SK-N-SH (cell line): ENCODE measurements at regions not wholly inside any gene's neighbourhood (a gene's known extent, or its start where the extent isn't known, plus 50 kb on each side); places are given as distances from the start of the nearest gene placed in this dataset.

Source experiments
- CTCF ChIA-PET: fragments of 300-600, 350-600 bp; formaldehyde crosslinking; extraction: SDS; loops from one replicate; lab custom pipeline; 2021; lab: Yijun Ruan, JAX
- POLR2A ChIA-PET: fragments of 350-600 bp; sonication (Branson Sonifier 250); formaldehyde crosslinking; extraction: SDS; loops from one replicate; lab custom pipeline; 2020; ENCODE audit warnings: antibody characterized with exemption, inconsistent platforms; lab: Yijun Ruan, JAX
- DNase-seq: peaks from one replicate; pipeline ENCODE4 v3.0.0; 2012
- H2AFZ ChIP-seq: fragments of 200-600 bp; sonication (generic); 2 replicates; pipeline ENCODE4 v1.8.1; 2016; ENCODE audit warnings: antibody characterized with exemption, mild to moderate bottlenecking, low read depth
- H3F3A ChIP-seq: fragments of 200-600 bp; sonication (generic); replicated peaks from 2 replicates; pipeline ENCODE3; 2016; ENCODE audit warnings: antibody characterized with exemption, mild to moderate bottlenecking; ENCODE audit not compliant: insufficient read depth
- H3K27ac ChIP-seq, 2 experiments: fragments of 200-500 bp in 1 of 2; fragments of 200-600 bp in 1 of 2; sonication (Bioruptor generic) in 1 of 2; sonication (generic), shearing (Covaris generic) in 1 of 2; 2 replicates each; pipeline versions ENCODE4 v1.5.1 to v1.6.1; 2014 to 2016; ENCODE audit warnings: low read depth in 2 of 2, inconsistent platforms in 1 of 2, low read length in 1 of 2, mild to moderate bottlenecking in 1 of 2, mixed read lengths in 1 of 2
- H3K27me3 ChIP-seq: fragments of 200-600 bp; sonication (generic), shearing (Covaris generic); 2 replicates; pipeline ENCODE4 v1.6.1; 2016; ENCODE audit warnings: mixed run types; ENCODE audit not compliant: insufficient read depth
- H3K36me3 ChIP-seq, 2 experiments: fragments of 200-500 bp in 1 of 2; fragments of 200-600 bp in 1 of 2; sonication (Bioruptor generic) in 1 of 2; sonication (generic) in 1 of 2; replicated peaks in 1 of 2; 2 replicates each; pipeline versions ENCODE3 to v1.5.1; 2014 to 2016; ENCODE audit warnings: low read length in 1 of 2, mild to moderate bottlenecking in 1 of 2; ENCODE audit not compliant: insufficient read depth in 2 of 2, control insufficient read depth in 1 of 2
- H3K4me1 ChIP-seq, 2 experiments: fragments of 200-500 bp in 1 of 2; fragments of 200-600 bp in 1 of 2; sonication (Bioruptor generic) in 1 of 2; sonication (generic), shearing (Covaris generic) in 1 of 2; 2 replicates each; pipeline versions ENCODE4 v1.5.1 to v1.6.1; 2014 to 2016; ENCODE audit warnings: low read depth in 1 of 2, low read length in 1 of 2, mixed run types in 1 of 2; ENCODE audit not compliant: insufficient read depth in 2 of 2, control insufficient read depth in 1 of 2
- H3K4me2 ChIP-seq: fragments of 200-600 bp; sonication (generic), shearing (Covaris generic); 2 replicates; pipeline ENCODE4 v1.6.1; 2017; ENCODE audit warnings: mixed run types
- H3K4me3 ChIP-seq, 2 experiments: fragments of 200-500 bp in 1 of 2; fragments of 200-600 bp in 1 of 2; sonication (Bioruptor generic) in 1 of 2; sonication (generic), shearing (Covaris generic) in 1 of 2; 2 replicates each; pipeline versions ENCODE4 v1.5.1 to v1.8.1; 2014 to 2016; ENCODE audit warnings: low read depth in 2 of 2, inconsistent platforms in 1 of 2, low read length in 1 of 2, mild to moderate bottlenecking in 1 of 2, mixed read lengths in 1 of 2, moderate library complexity in 1 of 2
- H3K79me2 ChIP-seq: fragments of 200-600 bp; sonication (generic); 2 replicates; pipeline ENCODE4 v1.8.1; 2017; ENCODE audit warnings: mild to moderate bottlenecking; ENCODE audit not compliant: insufficient read depth
- H3K9ac ChIP-seq: fragments of 200-600 bp; sonication (generic); 2 replicates; pipeline ENCODE4 v1.6.1; 2017; ENCODE audit warnings: mixed run types
- H3K9me2 ChIP-seq: fragments of 200-600 bp; sonication (generic); 2 replicates; pipeline ENCODE4 v1.6.1; 2017; ENCODE audit warnings: mixed run types
- H3K9me3 ChIP-seq: fragments of 200-600 bp; sonication (generic); 2 replicates; pipeline ENCODE4 v1.6.1; 2017; ENCODE audit warnings: mixed run types, mild to moderate bottlenecking, moderate library complexity
- H4K20me1 ChIP-seq: fragments of 200-600 bp; sonication (generic); 2 replicates; pipeline ENCODE4 v1.6.1; 2017; ENCODE audit warnings: mild to moderate bottlenecking, mixed run types; ENCODE audit not compliant: insufficient read depth
- FOSL2 ChIP-seq: IDR thresholded peaks from 2 replicates; pipeline ENCODE4 v1.4.0; 2012; ENCODE audit warnings: low read depth, mild to moderate bottlenecking, moderate library complexity, borderline replicate concordance
- GABPA ChIP-seq: IDR thresholded peaks from 2 replicates; pipeline ENCODE4 v1.4.0; 2012; ENCODE audit warnings: low read depth, mild to moderate bottlenecking
- JUND ChIP-seq: IDR thresholded peaks from 2 replicates; pipeline ENCODE4 v1.4.0; 2012
- NRF1 ChIP-seq: IDR thresholded peaks from 2 replicates; pipeline ENCODE4 v1.6.1; 2012; ENCODE audit warnings: low read depth, mild to moderate bottlenecking, low read length
- POLR2AphosphoS5 ChIP-seq: IDR thresholded peaks from 2 replicates; pipeline ENCODE4 v1.6.1; 2012; ENCODE audit warnings: low read depth, low read length
- RCOR1 ChIP-seq: fragments of 150-350 bp; IDR thresholded peaks from 2 replicates; pipeline ENCODE4 v1.6.1; 2017; ENCODE audit warnings: antibody characterized with exemption, low read length
- RFX5 ChIP-seq: IDR thresholded peaks from 2 replicates; pipeline ENCODE4 v1.6.1; 2012; ENCODE audit warnings: mild to moderate bottlenecking, improper control_type of control experiment, low read length
- WGBS: methylation state at CpG from one replicate; pipeline ENCODE4 v1.1.6; 2017; ENCODE audit warnings: low lambda C conversion rate; 5-methylcytosine and 5-hydroxymethylcytosine counted together
- TF ChIP-seq, protein P1 (sequence below): fragments of 150-350 bp; IDR thresholded peaks from 2 replicates; pipeline ENCODE4 v1.6.1; 2017; ENCODE audit warnings: antibody characterized with exemption, low read length, low read depth, borderline replicate concordance

- POLR2A ChIA-PET: no interaction called here
- Histone ChIP-seq H3K27ac (peak overlapping the region; percentile 62 to 77; a peak in 3 of 4 replicates), H3K79me2 (peaks cover 45% of the 10 kb centered on the region)
Measured at GRCh38 chr6:144349690-144350527, 64.8 kb downstream of the UTRN start.

DNA sequence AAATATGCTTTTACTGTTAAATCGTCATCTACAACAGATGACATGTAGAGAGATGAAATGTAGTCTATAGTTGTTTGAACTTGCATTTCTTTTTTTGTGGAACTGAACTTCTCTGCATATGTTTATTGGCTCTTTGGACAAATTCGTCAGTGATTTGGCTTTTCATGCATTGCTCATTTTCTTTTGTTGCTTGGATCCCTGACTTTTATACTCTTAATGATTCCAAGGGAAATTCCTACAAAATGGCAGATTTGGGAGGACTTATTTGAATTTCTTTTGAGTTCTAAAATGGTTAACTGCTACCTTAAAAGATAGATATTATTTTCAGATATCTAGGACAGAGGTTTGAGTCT, 65.4 kb downstream of the UTRN start:
- peak overlapping the region; percentile 62 to 77; a peak in 3 of 4 replicates for H3K27ac ChIP-seq

More at GRCh38 chr6:144349690-144350527, 64.8 kb downstream of the UTRN start:
- no peaks in the 10 kb centered on the region for H3K36me3 ChIP-seq
- H2AFZ ChIP-seq: peak overlapping the region; percentile 63; the same call in 1 of the 2 replicates
- 8% methylated on average over 8 of the region's 8 CpGs for WGBS
- peak overlapping the region; percentile 22; the same call in 1 of the 2 replicates for H3K9ac ChIP-seq
- peaks cover 3 to 13% of the 10 kb centered on the region in 2 experiments; a peak in 3 of 4 replicates for H3K4me1 ChIP-seq
- H3K9me2 ChIP-seq: no peaks in the 10 kb centered on the region
- H4K20me1 ChIP-seq: no peaks in the 10 kb centered on the region
- CTCF ChIA-PET: no interaction called here
- DNase-seq: no peak
- H3K27me3 ChIP-seq: no peaks in the 10 kb centered on the region
- H3K4me2 ChIP-seq: peak overlapping the region; percentile 65; the same call in 1 of the 2 replicates
- H3K9me3 ChIP-seq: no peaks in the 10 kb centered on the region
- TF ChIP-seq RFX5 (no peak), FOSL2 (peak; percentile 31; the same call in 1 of the 2 replicates), JUND (no peak), RCOR1 (no peak)
- H3K4me3 ChIP-seq: no peak overlapping the region
- peaks cover 20% of the 10 kb centered on the region for H3F3A ChIP-seq

More for the DNA sequence above, 65.4 kb downstream of the UTRN start:
- H3K4me3 ChIP-seq: no peak overlapping the region
- POLR2A ChIA-PET: no interaction called here
- H3K9me2 ChIP-seq: no peaks in the 10 kb centered on the region
- H3K79me2 ChIP-seq: peaks cover 47% of the 10 kb centered on the region
- H3K9ac ChIP-seq: peak overlapping the region; percentile 22; the same call in 1 of the 2 replicates
- H3K36me3 ChIP-seq: no peaks in the 10 kb centered on the region
- 12% methylated on average over 2 of the region's 2 CpGs for WGBS
- H3K27me3 ChIP-seq: no peaks in the 10 kb centered on the region
- no peak for DNase-seq
- H3K4me2 ChIP-seq: peak overlapping the region; percentile 65; the same call in 1 of the 2 replicates
- peaks cover 20% of the 10 kb centered on the region for H3F3A ChIP-seq
- CTCF ChIA-PET: no interaction called here
- TF ChIP-seq NRF1: no peak
- no peak for TF ChIP-seq GABPA
- TF ChIP-seq, protein P1, sequence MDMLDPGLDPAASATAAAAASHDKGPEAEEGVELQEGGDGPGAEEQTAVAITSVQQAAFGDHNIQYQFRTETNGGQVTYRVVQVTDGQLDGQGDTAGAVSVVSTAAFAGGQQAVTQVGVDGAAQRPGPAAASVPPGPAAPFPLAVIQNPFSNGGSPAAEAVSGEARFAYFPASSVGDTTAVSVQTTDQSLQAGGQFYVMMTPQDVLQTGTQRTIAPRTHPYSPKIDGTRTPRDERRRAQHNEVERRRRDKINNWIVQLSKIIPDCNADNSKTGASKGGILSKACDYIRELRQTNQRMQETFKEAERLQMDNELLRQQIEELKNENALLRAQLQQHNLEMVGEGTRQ: no peak
- no peak for TF ChIP-seq POLR2AphosphoS5
- no peak for TF ChIP-seq FOSL2
- TF ChIP-seq, all 33 proteins: peak for 0
- H3K9me3 ChIP-seq: no peaks in the 10 kb centered on the region
- H3K4me1 ChIP-seq: peaks cover 3 to 12% of the 10 kb centered on the region in 2 experiments; a peak in 3 of 4 replicates
- H2AFZ ChIP-seq: peak overlapping the region; percentile 63; the same call in 1 of the 2 replicates
- no peaks in the 10 kb centered on the region for H4K20me1 ChIP-seq
